IMR-90 (cell line): ENCODE measurements at regions not wholly inside any gene's neighbourhood (a gene's known extent, or its start where the extent isn't known, plus 50 kb on each side); places are given as distances from the start of the nearest gene placed in this dataset.

ENCODE experiments used
- ATAC-seq: fragments of 200-7000 bp; cut with Tn5 transposase; 2 replicates; pipeline ENCODE4 v1.9.1; 2020; ENCODE audit warnings: low read depth, mild to moderate bottlenecking, moderate library complexity
- BruUV-seq: library from RNA; stranded (reverse); fragments of 400-500 nt; replicated peaks from 2 replicates; lab custom pipeline; 2021; lab: Mats Ljungman, UMichigan
- CTCF ChIA-PET: fragments of 300-600 bp; formaldehyde crosslinking; extraction: SDS; loops from one replicate; lab custom pipeline; 2021; ENCODE audit warnings: antibody characterized with exemption; lab: Yijun Ruan, JAX
- POLR2A ChIA-PET: fragments of 300-600 bp; sonication (Branson Sonifier 250); formaldehyde crosslinking; loops from one replicate; lab custom pipeline; 2022; ENCODE audit warnings: antibody characterized with exemption; ENCODE audit not compliant: unreplicated experiment; lab: Charles Lee
- DNase-seq: peaks from one replicate; pipeline ENCODE4 v3.0.0; 2013
- H2AFZ ChIP-seq: replicated peaks from 2 replicates; pipeline ENCODE3; 2013; ENCODE audit warnings: low read length, mild to moderate bottlenecking; ENCODE audit not compliant: poor library complexity
- H2AK5ac ChIP-seq: 2 replicates; pipeline ENCODE4 v1.6.1; 2013; ENCODE audit warnings: low read depth, low read length, inconsistent platforms
- H2AK9ac ChIP-seq: replicated peaks from 2 replicates; pipeline ENCODE3; 2013; ENCODE audit warnings: mild to moderate bottlenecking, low read depth, low read length, moderate library complexity; ENCODE audit not compliant: poor library complexity
- H2BK120ac ChIP-seq: 2 replicates; pipeline ENCODE4 v1.6.1; 2013; ENCODE audit warnings: low read depth, low read length, inconsistent platforms
- H2BK15ac ChIP-seq: 3 replicates; pipeline ENCODE4 v1.6.1; 2013; ENCODE audit warnings: low read depth, low read length, inconsistent platforms
- H2BK20ac ChIP-seq: 2 replicates; pipeline ENCODE4 v1.6.1; 2013; ENCODE audit warnings: low read depth, mild to moderate bottlenecking, inconsistent platforms, low read length, moderate library complexity
- H2BK5ac ChIP-seq: 2 replicates; pipeline ENCODE4 v1.6.1; 2013; ENCODE audit warnings: mild to moderate bottlenecking, low read depth, low read length, inconsistent platforms; ENCODE audit not compliant: poor library complexity, severe bottlenecking
- H3K14ac ChIP-seq: replicated peaks from 2 replicates; pipeline ENCODE4 v1.6.1; 2013; ENCODE audit warnings: low read depth, low read length, inconsistent platforms
- H3K18ac ChIP-seq: 2 replicates; pipeline ENCODE4 v1.6.1; 2013; ENCODE audit warnings: low read depth, low read length, control low read depth
- H3K23ac ChIP-seq: 2 replicates; pipeline ENCODE4 v1.6.1; 2013; ENCODE audit warnings: low read depth, low read length, inconsistent platforms
- H3K27ac ChIP-seq: 2 replicates; pipeline ENCODE4 v1.5.1; 2013; ENCODE audit warnings: mild to moderate bottlenecking, control low read depth, low read length; ENCODE audit not compliant: insufficient read depth
- H3K27me3 ChIP-seq: 2 replicates; pipeline ENCODE4 v1.6.1; 2013; ENCODE audit warnings: low read length; ENCODE audit not compliant: control insufficient read depth, insufficient read depth
- H3K36me3 ChIP-seq: 2 replicates; pipeline ENCODE4 v1.6.1; 2013; ENCODE audit warnings: low read length, mixed read lengths; ENCODE audit not compliant: control insufficient read depth, insufficient read depth
- H3K4ac ChIP-seq: 2 replicates; pipeline ENCODE4 v1.6.1; 2013; ENCODE audit warnings: low read depth, low read length, inconsistent platforms
- H3K4me1 ChIP-seq: 2 replicates; pipeline ENCODE4 v1.6.1; 2013; ENCODE audit warnings: low read length, mixed read lengths; ENCODE audit not compliant: control insufficient read depth, insufficient read depth
- H3K4me2 ChIP-seq: 2 replicates; pipeline ENCODE4 v1.6.1; 2013; ENCODE audit warnings: low read depth, mild to moderate bottlenecking, control low read depth, low read length, moderate library complexity
- H3K4me3 ChIP-seq: 2 replicates; pipeline ENCODE4 v1.5.1; 2013; ENCODE audit warnings: low read depth, mild to moderate bottlenecking, control low read depth, low read length, moderate library complexity; ENCODE audit not compliant: insufficient read depth
- H3K56ac ChIP-seq: 2 replicates; pipeline ENCODE4 v1.6.1; 2013; ENCODE audit warnings: low read length, inconsistent platforms; ENCODE audit not compliant: insufficient read depth; ENCODE audit errors: extremely low read depth
- H3K79me1 ChIP-seq, 2 experiments: 2 replicates each; pipeline ENCODE4 v1.6.1; 2013; ENCODE audit warnings: low read length in 2 of 2, inconsistent platforms in 1 of 2, low read depth in 1 of 2
- H3K9ac ChIP-seq: 2 replicates; pipeline ENCODE4 v1.6.1; 2013; ENCODE audit warnings: low read depth, low read length, control low read depth
- H3K9me1 ChIP-seq: 2 replicates; pipeline ENCODE4 v1.6.1; 2013; ENCODE audit warnings: low read length, inconsistent platforms; ENCODE audit not compliant: insufficient read depth
- H3K9me3 ChIP-seq: 2 replicates; pipeline ENCODE4 v1.6.1; 2013; ENCODE audit warnings: low read length; ENCODE audit not compliant: control insufficient read depth, insufficient read depth
- H4K20me1 ChIP-seq: 2 replicates; pipeline ENCODE4 v1.6.1; 2013; ENCODE audit warnings: low read length, inconsistent platforms; ENCODE audit not compliant: insufficient read depth
- H4K5ac ChIP-seq: 2 replicates; pipeline ENCODE4 v1.6.1; 2013; ENCODE audit warnings: mild to moderate bottlenecking, low read depth, low read length, control low read depth
- H4K8ac ChIP-seq, 2 experiments: 2 replicates each; pipeline ENCODE4 v1.6.1; 2013; ENCODE audit warnings: low read depth in 2 of 2, low read length in 2 of 2, control low read depth in 1 of 2, inconsistent platforms in 1 of 2
- H4K91ac ChIP-seq: 2 replicates; pipeline ENCODE4 v1.6.1; 2013; ENCODE audit warnings: low read depth, low read length, inconsistent platforms; ENCODE audit not compliant: insufficient read depth
- CEBPB ChIP-seq: IDR thresholded peaks from 2 replicates; pipeline ENCODE4 v1.6.1; 2012; ENCODE audit warnings: low read depth, low read length, improper control_type of control experiment
- FOS ChIP-seq: fragments of 150-350 bp; IDR thresholded peaks from 2 replicates; pipeline ENCODE4 v1.6.1; 2016; ENCODE audit warnings: low read depth, low read length
- MAZ ChIP-seq: IDR thresholded peaks from 2 replicates; pipeline ENCODE4 v1.6.1; 2012; ENCODE audit warnings: low read depth, mild to moderate bottlenecking, low read length, improper control_type of control experiment, moderate library complexity, borderline replicate concordance
- POLR2A ChIP-seq: IDR thresholded peaks from 2 replicates; pipeline ENCODE4 v1.6.1; 2012; ENCODE audit warnings: mild to moderate bottlenecking, low read depth, low read length
- RAD21 ChIP-seq: IDR thresholded peaks from 2 replicates; pipeline ENCODE4 v1.6.1; 2012; ENCODE audit warnings: low read length, improper control_type of control experiment
- WGBS, 2 experiments: methylation state at CpG; one replicate each; pipeline versions ENCODE4 v1.1.5 to v1.1.7; 2013; ENCODE audit warnings: missing lambda C conversion rate in 2 of 2; ENCODE audit not compliant: insufficient read length in 1 of 2; ENCODE audit errors: extremely low coverage in 2 of 2; 5-methylcytosine and 5-hydroxymethylcytosine counted together
- dilution Hi-C: fragments of 300-500 bp; cut with HindIII; formaldehyde crosslinking; loops from one replicate; pipeline ENCODE4 v1.14.3; 2018; ENCODE audit warnings: low sequenced_read_pairs; ENCODE audit not compliant: unreplicated experiment
- in situ Hi-C: fragments of 300-500 bp; cut with MboI; formaldehyde crosslinking; loops from 3 replicates; pipeline ENCODE4 v1.14.3; 2019; ENCODE audit warnings: low sequenced_read_pairs, inconsistent platforms, mixed read lengths
- intact Hi-C: fragments of 100-400 bp; cut with micrococcal nuclease; formaldehyde crosslinking; loops from 2 replicates; pipeline ENCODE4 v1.10.0; 2022
- TF ChIP-seq, protein P1 (sequence below): fragments of 150-350 bp; IDR thresholded peaks from 2 replicates; pipeline ENCODE4 v1.6.1; 2017; ENCODE audit warnings: mild to moderate bottlenecking, antibody characterized with exemption, low read length, low read depth

DNA sequence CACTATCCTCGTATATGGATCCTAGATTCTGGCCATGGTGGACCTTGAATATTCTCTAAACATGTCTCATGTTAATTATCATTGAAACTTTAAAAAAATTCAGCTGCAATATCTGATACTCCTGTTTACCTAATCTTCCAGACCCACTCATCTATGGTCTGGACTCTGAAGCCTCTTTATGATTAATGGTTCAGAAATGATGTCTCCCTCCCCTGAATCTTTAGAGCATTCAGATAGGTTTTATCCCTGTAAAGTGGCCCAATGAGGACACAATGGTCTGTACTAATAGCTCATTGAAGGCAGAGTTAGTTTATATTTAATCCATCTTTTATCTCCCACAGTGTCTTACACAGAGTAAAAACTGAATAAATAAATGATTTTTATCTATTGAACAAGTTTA lies 53.0 kb upstream of the DUSP10 start:
- Histone ChIP-seq H3K9me3 (no peaks in the 10 kb centered on the region), H3K23ac (no peak overlapping the region), H2AK5ac (no peak overlapping the region), H3K36me3 (no peaks in the 10 kb centered on the region), H2BK5ac (no peak overlapping the region), H4K20me1 (no peaks in the 10 kb centered on the region), H2AFZ (no peak overlapping the region), H3K14ac (no peak overlapping the region), H2BK15ac (0 out of 3 replicates have a peak overlapping the region, but pooled peaks have one; percentile 87), H3K9me1 (no peaks in the 10 kb centered on the region), H3K4me1 (peaks cover 9% of the 10 kb centered on the region), H3K56ac (no peak overlapping the region), H4K5ac (no peak overlapping the region; the same call in 1 of the 2 replicates), H2AK9ac (no peak overlapping the region), H2BK120ac (no peak overlapping the region), H3K4me2 (no peak overlapping the region), H3K4me3 (no peak overlapping the region), H3K27ac (no peak overlapping the region), H3K27me3 (no peaks in the 10 kb centered on the region), H4K8ac (no peak overlapping the region), H3K18ac (no peak overlapping the region), H3K4ac (no peak overlapping the region), H3K79me1 (no peaks in the 10 kb centered on the region), H2BK20ac (no peak overlapping the region), H3K9ac (no peak overlapping the region), H4K91ac (no peak overlapping the region)
- ATAC-seq: no peak
- TF ChIP-seq MAZ (no peak), RAD21 (no peak), FOS (no peak), CEBPB (no peak), POLR2A (no peak)
- TF ChIP-seq, protein P1, sequence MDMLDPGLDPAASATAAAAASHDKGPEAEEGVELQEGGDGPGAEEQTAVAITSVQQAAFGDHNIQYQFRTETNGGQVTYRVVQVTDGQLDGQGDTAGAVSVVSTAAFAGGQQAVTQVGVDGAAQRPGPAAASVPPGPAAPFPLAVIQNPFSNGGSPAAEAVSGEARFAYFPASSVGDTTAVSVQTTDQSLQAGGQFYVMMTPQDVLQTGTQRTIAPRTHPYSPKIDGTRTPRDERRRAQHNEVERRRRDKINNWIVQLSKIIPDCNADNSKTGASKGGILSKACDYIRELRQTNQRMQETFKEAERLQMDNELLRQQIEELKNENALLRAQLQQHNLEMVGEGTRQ: no peak
- no peak for DNase-seq
- no CpG with 5 or more reads among the region's 1 CpG for WGBS, 2 experiments
- CTCF ChIA-PET: interaction anchor here (0.7 kb wide), 1 partner anchor 1605 kb away, joined by 3 read pairs; no protein-coding TSS in a partner anchor
- no TSS peak for BruUV-seq
- POLR2A ChIA-PET: no interaction called here
- in situ Hi-C loops (no loop called here), dilution Hi-C loops (no loop called here), intact Hi-C loops (no loop called here)
